GM08714 (cell line): ENCODE measurements at regions not wholly inside any gene's neighbourhood (a gene's known extent, or its start where the extent isn't known, plus 50 kb on each side); places are given as distances from the start of the nearest gene placed in this dataset.
"Not testable (repeated sequence)": the region's sequence is repeated elsewhere in the genome, so short reads cannot be mapped to it uniquely, and the experiment has no call there.

Experiments
- H3K4me3 ChIP-seq: fragments of 200-500 bp; sonication (Bioruptor generic); 2 replicates; pipeline ENCODE4 v1.5.1; 2014; ENCODE audit warnings: mild to moderate bottlenecking, low read length, inconsistent platforms
- ZNF274 ChIP-seq: IDR thresholded peaks from 2 replicates; pipeline ENCODE4 v1.6.1; 2012; ENCODE audit warnings: mild to moderate bottlenecking, low read depth, low read length

DNA sequence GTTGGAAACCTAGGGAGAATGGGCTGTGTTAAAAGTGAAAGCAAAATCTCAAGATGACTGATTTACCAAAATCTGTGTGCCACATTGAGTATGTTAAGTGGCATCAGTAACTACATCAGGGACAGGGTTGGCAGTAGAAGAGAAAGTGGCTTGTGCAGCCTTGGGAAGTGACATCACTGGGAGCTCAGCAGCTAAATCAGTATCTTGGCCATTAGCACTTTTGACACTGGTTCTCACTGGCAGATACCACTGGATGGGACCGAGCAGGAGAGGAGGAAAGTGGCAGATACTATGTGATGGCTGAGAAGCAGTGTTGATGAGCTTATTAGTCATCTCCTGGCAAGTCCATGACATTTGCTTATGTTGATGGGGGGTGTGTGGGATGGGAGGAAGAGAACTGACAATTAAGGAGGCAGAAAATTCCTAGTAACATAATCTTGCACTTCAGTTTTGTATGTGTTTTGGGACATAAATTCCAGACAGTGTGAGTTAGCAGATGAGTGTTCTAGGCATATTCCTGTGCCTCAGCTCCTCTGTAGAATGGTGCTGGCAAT is 322.2 kb downstream of the SOX4 start:
- TF ChIP-seq ZNF274 = no peak
- H3K4me3 ChIP-seq = no peak overlapping the region

DNA sequence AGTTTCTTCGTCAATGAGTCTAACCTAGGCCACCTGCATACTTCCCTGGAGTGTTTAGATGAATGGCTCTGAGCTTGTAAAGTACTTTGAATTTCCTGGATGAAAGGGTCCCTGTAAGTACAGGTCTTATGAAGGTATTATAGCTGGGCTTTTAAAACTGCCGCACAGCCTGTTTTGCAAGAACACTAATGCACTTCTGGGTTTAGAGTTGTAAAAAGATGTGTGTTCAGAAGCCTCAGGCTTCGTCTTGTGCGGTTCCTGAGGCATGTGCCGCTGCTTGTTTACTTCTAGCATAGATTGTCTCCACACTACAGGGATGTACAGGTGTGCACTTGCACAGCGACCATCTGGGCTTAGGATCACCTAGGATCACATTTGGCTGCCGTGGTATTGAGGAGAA is 324.5 kb downstream of the SOX4 start:
- H3K4me3 ChIP-seq = no peak overlapping the region
- TF ChIP-seq ZNF274 = no peak

GRCh38 chr6:21918666-21919065 is 325.1 kb downstream of the SOX4 start:
- no peak for TF ChIP-seq ZNF274
- no peak overlapping the region for H3K4me3 ChIP-seq

- TF ChIP-seq ZNF274 = no peak
- H3K4me3 ChIP-seq = no peak overlapping the region
Observed at GRCh38 chr6:21922086-21922485, 328.5 kb downstream of the SOX4 start.

- no peak for TF ChIP-seq ZNF274
- no peak overlapping the region for H3K4me3 ChIP-seq
Observed at GRCh38 chr6:21924002-21924401, 330.5 kb downstream of the SOX4 start.

DNA sequence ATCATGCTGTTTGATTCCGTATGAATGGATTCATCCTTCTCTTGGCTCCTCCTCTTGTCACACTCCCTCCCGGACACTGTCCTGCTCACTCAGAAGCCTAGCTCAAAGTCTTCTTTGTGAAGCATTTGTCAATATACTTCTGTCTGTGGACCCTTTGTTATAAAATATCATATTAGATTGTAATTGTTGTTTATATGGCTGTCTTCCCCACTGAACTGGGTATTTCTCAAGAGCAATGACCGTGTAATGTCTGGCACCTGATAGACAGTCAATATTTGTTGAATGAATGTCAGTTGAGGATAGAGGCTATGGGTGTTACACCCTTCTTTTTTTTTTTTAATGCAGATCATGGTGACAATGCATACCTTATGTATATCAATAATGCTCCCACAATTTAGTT is 335.3 kb downstream of the SOX4 start:
- no peak for TF ChIP-seq ZNF274
- H3K4me3 ChIP-seq = no peak overlapping the region

GRCh38 chr6:21931641-21932335 is 338.2 kb downstream of the SOX4 start:
- no peak for TF ChIP-seq ZNF274
- no peak overlapping the region for H3K4me3 ChIP-seq

GRCh38 chr6:21933351-21933750 is 339.8 kb downstream of the SOX4 start:
- no peak for TF ChIP-seq ZNF274
- no peak overlapping the region for H3K4me3 ChIP-seq

DNA sequence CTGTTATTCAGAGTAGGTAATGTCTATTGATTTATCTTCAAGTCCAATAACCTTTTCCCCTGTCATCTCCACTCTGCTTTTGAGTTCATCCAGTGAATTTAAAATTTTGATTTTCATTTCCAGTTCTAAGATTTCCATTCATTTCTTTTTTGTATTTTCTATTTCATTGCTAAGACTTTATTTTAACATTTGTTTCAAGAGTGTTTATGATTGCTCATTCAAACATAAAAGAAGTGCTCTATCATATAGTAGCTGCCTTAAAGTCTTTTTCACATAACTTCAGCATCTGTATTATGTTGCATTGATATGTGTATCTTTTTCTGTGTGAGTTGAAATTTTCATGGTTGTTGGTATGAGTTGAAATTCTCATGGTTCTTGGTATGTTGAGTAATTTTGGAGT is 341.6 kb downstream of the SOX4 start:
- H3K4me3 ChIP-seq = no peak overlapping the region
- TF ChIP-seq ZNF274 = no peak

GRCh38 chr6:21935561-21936028 is 342.0 kb downstream of the SOX4 start:
- no peak overlapping the region for H3K4me3 ChIP-seq
- TF ChIP-seq ZNF274 = no peak

DNA sequence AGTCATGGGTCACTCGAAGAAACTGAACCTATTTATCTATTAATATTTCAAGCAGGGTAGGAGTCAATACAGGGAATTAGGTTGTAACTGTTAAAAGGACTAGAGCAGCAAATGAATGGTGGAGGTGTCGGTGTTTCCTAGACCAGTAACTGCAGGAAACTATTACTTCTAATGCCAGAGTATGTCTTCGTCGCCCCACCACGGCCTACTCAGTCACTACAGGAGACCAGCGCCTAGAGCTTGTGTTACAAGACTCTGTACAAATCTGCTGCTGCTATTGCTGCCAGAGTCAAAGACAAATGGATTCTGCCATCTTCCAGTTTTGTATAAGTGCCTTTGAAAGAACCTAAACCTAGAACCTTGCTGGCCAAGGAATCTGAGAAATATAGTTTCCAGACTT is 343.9 kb downstream of the SOX4 start:
- no peak for TF ChIP-seq ZNF274
- H3K4me3 ChIP-seq = no peak overlapping the region

DNA sequence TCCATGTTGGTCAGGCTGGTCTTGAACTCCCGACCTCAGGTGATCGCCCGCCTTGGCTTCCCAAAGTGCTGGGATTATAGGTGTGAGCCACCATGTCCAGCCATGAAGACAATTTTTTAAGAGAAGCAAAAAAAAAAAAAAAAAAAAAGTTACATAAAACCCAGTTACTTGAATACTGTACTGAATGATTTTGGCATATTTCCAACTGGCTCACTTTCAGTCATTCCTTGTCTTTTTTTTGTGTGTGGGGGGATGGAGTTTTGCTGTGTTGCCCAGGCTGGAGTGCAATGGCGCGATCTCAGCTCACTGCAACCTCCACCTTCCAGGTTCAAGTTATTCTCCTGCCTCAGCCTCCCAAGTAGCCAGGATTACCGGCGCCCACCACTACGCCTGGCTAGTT is 345.5 kb downstream of the SOX4 start:
- H3K4me3 ChIP-seq = not testable (repeated sequence)

- no peak overlapping the region for H3K4me3 ChIP-seq
- no peak for TF ChIP-seq ZNF274
Observed at GRCh38 chr6:21941926-21942325, 348.4 kb downstream of the SOX4 start.

DNA sequence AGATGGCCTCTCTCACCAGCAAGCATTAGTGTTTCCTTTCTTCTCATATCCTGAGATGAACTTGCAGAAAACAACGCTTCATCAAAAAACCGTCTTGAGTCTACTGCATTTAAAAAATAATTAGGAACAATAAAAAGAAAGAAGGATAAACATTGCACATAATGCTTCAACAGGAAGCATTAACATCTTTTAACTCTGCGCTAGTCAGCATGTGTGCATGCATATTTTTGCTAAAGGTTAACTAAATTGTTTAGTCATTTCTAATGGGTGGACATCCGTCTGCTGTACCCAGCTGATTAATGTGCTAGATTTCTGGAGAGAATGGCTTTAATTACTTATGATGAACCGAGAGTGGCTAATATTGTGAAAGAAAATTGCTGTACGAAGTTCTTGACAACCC is 349.3 kb downstream of the SOX4 start:
- no peak overlapping the region for H3K4me3 ChIP-seq
- TF ChIP-seq ZNF274 = no peak

DNA sequence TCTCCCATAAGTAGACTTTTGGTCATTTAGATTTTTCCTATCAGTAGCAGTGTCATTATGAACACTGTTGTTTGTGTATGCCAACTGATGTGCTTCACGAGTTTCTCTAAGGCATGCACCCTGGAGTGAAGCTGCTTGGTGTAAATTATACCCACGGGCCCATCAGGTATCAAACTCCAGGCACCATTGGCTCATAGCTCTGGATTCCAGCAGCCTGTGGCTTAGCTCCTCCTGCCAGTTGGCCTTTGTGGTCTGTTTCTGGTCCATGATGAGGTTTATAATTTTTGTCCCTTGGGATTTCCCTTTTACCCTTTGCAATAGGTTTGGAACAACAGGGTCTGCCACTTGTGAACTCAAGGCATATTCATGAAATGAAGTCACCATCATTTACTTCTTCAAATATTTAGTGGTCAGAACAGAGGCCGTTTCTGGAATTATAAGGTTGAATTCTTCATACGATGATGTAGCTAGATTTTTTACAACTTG is 350.5 kb downstream of the PRL start:
- no peak for TF ChIP-seq ZNF274
- H3K4me3 ChIP-seq = no peak overlapping the region

GRCh38 chr6:21947227-21947626 is 349.6 kb downstream of the PRL start:
- H3K4me3 ChIP-seq = not testable (repeated sequence)
